HEK293 (cell line): ENCODE measurements at regions not wholly inside any gene's neighbourhood (a gene's known extent, or its start where the extent isn't known, plus 50 kb on each side); places are given as distances from the start of the nearest gene placed in this dataset.

Experiments used
- BCL11A ChIP-seq: fragments of 450-650 bp; formaldehyde crosslinking; IDR thresholded peaks from 2 replicates; pipeline ENCODE4 v1.5.1; 2016; ENCODE audit warnings: low read depth, missing biosample characterization, missing genetic modification characterization
- CTCF ChIP-seq: fragments of 450-650 bp; formaldehyde crosslinking; IDR thresholded peaks from 2 replicates; pipeline ENCODE4 v1.5.1; 2016; ENCODE audit warnings: missing biosample characterization, missing genetic modification characterization
- GFI1B ChIP-seq: fragments of 450-650 bp; formaldehyde crosslinking; IDR thresholded peaks from 2 replicates; pipeline ENCODE4 v1.5.1; 2016; ENCODE audit warnings: missing biosample characterization, missing genetic modification characterization
- KLF1 ChIP-seq: fragments of 450-650 bp; formaldehyde crosslinking; IDR thresholded peaks from 2 replicates; pipeline ENCODE4 v1.5.1; 2016; ENCODE audit warnings: missing biosample characterization, missing genetic modification characterization
- ZNF274 ChIP-seq, 2 experiments: fragments of 200-500 bp in 1 of 2; fragments of 450-650 bp in 1 of 2; sonication (Bioruptor generic) in 1 of 2; formaldehyde crosslinking in 1 of 2; IDR thresholded peaks; 2 replicates each; pipeline versions ENCODE4 v1.5.1 to v1.6.1; 2014 to 2016; ENCODE audit warnings: borderline replicate concordance in 1 of 2, inconsistent platforms in 1 of 2, low read length in 1 of 2, missing biosample characterization in 1 of 2, missing genetic modification characterization in 1 of 2
- ZNF394 ChIP-seq: fragments of 450-650 bp; formaldehyde crosslinking; IDR thresholded peaks from 2 replicates; pipeline ENCODE4 v1.5.1; 2016; ENCODE audit warnings: missing biosample characterization, missing genetic modification characterization, mild to moderate bottlenecking, moderate library complexity, borderline replicate concordance
- ZNF416 ChIP-seq: fragments of 450-650 bp; formaldehyde crosslinking; IDR thresholded peaks from 2 replicates; pipeline ENCODE4 v1.5.1; 2016; ENCODE audit warnings: missing biosample characterization, missing genetic modification characterization
- ZNF561 ChIP-seq: fragments of 450-650 bp; IDR thresholded peaks from 2 replicates; pipeline ENCODE4 v1.5.1; 2018; ENCODE audit warnings: missing biosample characterization, missing genetic modification characterization, borderline replicate concordance
- ZNF626 ChIP-seq: fragments of 450-650 bp; sonication (Bioruptor Pico); formaldehyde crosslinking; IDR thresholded peaks from 2 replicates; pipeline ENCODE4 v1.5.1; 2018; ENCODE audit warnings: missing biosample characterization, missing genetic modification characterization, inconsistent platforms
- ZNF704 ChIP-seq: fragments of 450-650 bp; formaldehyde crosslinking; IDR thresholded peaks from 2 replicates; pipeline ENCODE4 v1.5.1; 2016; ENCODE audit warnings: missing biosample characterization, missing genetic modification characterization

- TF ChIP-seq KLF1 (tag by site-specific recombination) (no peak), CTCF (tag by site-specific recombination) (no peak), ZNF394 (tag by site-specific recombination) (no peak), ZNF704 (tag by site-specific recombination) (no peak), ZNF274 (IDR thresholded peaks at IDR 0.05; ENCODE audit: low read length) (no peak), ZNF274 (tag by site-specific recombination; IDR thresholded peaks at IDR 0.05; ENCODE audit: borderline replicate concordance) (no peak), GFI1B (tag by site-specific recombination) (no peak), ZNF416 (tag by site-specific recombination) (no peak), ZNF626 (tag by site-specific recombination) (no peak), ZNF561 (tag by site-specific recombination) (no peak), BCL11A (tag by site-specific recombination) (no peak)
These were observed 999.0 kb upstream of the ADGRL3 start for GRCh38 chr4:60201052-60201673.
